ENCODE measurements at regions not wholly inside any gene's neighbourhood (a gene's known extent, or its start where the extent isn't known, plus 50 kb on each side); places are given as distances from the start of the nearest gene placed in this dataset.

- DNase-seq (ENCODE audit: low read depth, low spot score) = no peak
- no peak for TF ChIP-seq CTCF (IDR thresholded peaks at IDR 0.05; ENCODE audit: insufficient read depth, low read length, missing control alignments)
- POLR2A ChIA-PET = no interaction called here
- H3K4me3 ChIP-seq (ENCODE audit: low read depth, low read length) = no peak overlapping the region
- CTCF ChIA-PET = no interaction called here
Measured at GRCh38 chr12:125966641-125967040, 901.4 kb downstream of the AACS start.

GRCh38 chr12:125968413-125968812 lies 903.2 kb downstream of the AACS start:
- no peak for DNase-seq (ENCODE audit: low read depth, low spot score)
- no peak for TF ChIP-seq CTCF (IDR thresholded peaks at IDR 0.05; ENCODE audit: insufficient read depth, low read length, missing control alignments)
- ChIA-PET POLR2A (no interaction called here), CTCF (no interaction called here)
- no peak overlapping the region for H3K4me3 ChIP-seq (ENCODE audit: low read depth, low read length)

- no peak for TF ChIP-seq CTCF (IDR thresholded peaks at IDR 0.05; ENCODE audit: insufficient read depth, low read length, missing control alignments)
- no peak for DNase-seq (ENCODE audit: low read depth, low spot score)
- no peak overlapping the region for H3K4me3 ChIP-seq (ENCODE audit: low read depth, low read length)
- ChIA-PET CTCF (no interaction called here), POLR2A (no interaction called here)
Measured at GRCh38 chr12:125971981-125972380, 906.7 kb downstream of the AACS start.

- CTCF ChIA-PET = no interaction called here
- H3K4me3 ChIP-seq (ENCODE audit: low read depth, low read length) = no peak overlapping the region
- no peak for TF ChIP-seq CTCF (IDR thresholded peaks at IDR 0.05; ENCODE audit: insufficient read depth, low read length, missing control alignments)
- DNase-seq (ENCODE audit: low read depth, low spot score) = no peak
- POLR2A ChIA-PET = no interaction called here
Measured at GRCh38 chr12:125978286-125978685, 913.1 kb downstream of the AACS start.

GRCh38 chr12:125981610-125982253 lies 916.5 kb downstream of the AACS start:
- POLR2A ChIA-PET = no interaction called here

More at GRCh38 chr12:125981610-125982253, 916.5 kb downstream of the AACS start:
- H3K4me3 ChIP-seq (ENCODE audit: low read depth, low read length) = no peak overlapping the region
- DNase-seq (ENCODE audit: low read depth, low spot score) = no peak
- no peak for TF ChIP-seq CTCF (IDR thresholded peaks at IDR 0.05; ENCODE audit: insufficient read depth, low read length, missing control alignments)
- CTCF ChIA-PET = no interaction called here
